GM10266 (cell line): ENCODE measurements at regions not wholly inside any gene's neighbourhood (a gene's known extent, or its start where the extent isn't known, plus 50 kb on each side); places are given as distances from the start of the nearest gene placed in this dataset.

Source experiments
- DNase-seq: peaks from one replicate; pipeline ENCODE4 v3.0.0; 2012; ENCODE audit errors: extremely low spot score
- CTCF ChIP-seq: IDR thresholded peaks from 2 replicates; pipeline ENCODE4 v1.5.1; 2012; ENCODE audit warnings: mild to moderate bottlenecking, low read depth; ENCODE audit not compliant: control insufficient read depth, insufficient read depth; ENCODE audit errors: missing control alignments

GRCh38 chrX:124280294-124280902 is 52.1 kb upstream of the TEX13D start:
- TF ChIP-seq CTCF = no peak
- no peak for DNase-seq

- no peak for TF ChIP-seq CTCF
Measured at GRCh38 chrX:124282580-124282979, 49.9 kb upstream of the TEX13D start.

More at GRCh38 chrX:124282580-124282979, 49.9 kb upstream of the TEX13D start:
- no peak for DNase-seq
